ENCODE measurements at regions not wholly inside any gene's neighbourhood (a gene's known extent, or its start where the extent isn't known, plus 50 kb on each side); places are given as distances from the start of the nearest gene placed in this dataset.

- CTCF ChIA-PET = interaction anchor here in 1 of 2 donors (0.6 kb wide), 1 partner anchor 122 kb away, joined by 8 read pairs; no protein-coding TSS in a partner anchor
Observed at GRCh38 chr13:30074955-30075614, 224.7 kb upstream of the UBL3 start.

DNA sequence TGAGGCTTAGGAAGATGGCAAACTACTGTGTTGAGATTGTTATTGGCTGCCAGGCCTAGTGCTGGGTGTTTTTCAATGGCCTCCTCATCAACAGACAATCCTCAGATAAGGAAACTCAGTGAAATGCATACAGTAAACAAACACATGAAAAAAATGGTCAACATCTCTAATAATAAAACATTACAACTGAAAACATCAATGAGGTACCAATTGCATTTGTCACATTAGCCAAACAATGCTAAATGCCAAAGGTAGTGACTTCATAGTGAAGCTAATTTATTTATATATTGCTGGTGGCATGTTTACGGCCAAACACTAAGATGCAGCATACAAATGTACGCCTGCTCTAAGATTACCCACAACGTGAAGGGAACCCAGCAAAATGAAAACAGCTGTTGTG is 224.0 kb upstream of the UBL3 start:
- no peaks in the 10 kb centered on the region for H3K36me3 Mint-ChIP-seq
- no peak overlapping the region for H3K27ac Mint-ChIP-seq
- peaks cover 0 to 3% (median 0%) of the 10 kb centered on the region in 3 donors for H3K4me1 Mint-ChIP-seq
- H3K9me3 Mint-ChIP-seq = no peaks in the 10 kb centered on the region
- no peaks in the 10 kb centered on the region for H3K4me1 ChIP-seq (ENCODE audit: control insufficient read depth in 1 of 2, extremely low read depth in 1 of 2, insufficient read depth in 2 of 2, low read length in 2 of 2)
- no CpG with 5 or more reads among the region's 3 CpGs for WGBS (ENCODE audit: insufficient coverage)
- H3K27me3 ChIP-seq (replicated peaks in 1 of 2; ENCODE audit: control insufficient read depth in 2 of 2, extremely low read depth in 1 of 2, insufficient read depth in 2 of 2, low read length in 1 of 2) = no peaks in the 10 kb centered on the region
- H3K9me3 ChIP-seq = no peaks in the 10 kb centered on the region
- H3K36me3 ChIP-seq (ENCODE audit: control insufficient read depth in 2 of 2, extremely low read depth in 1 of 2, insufficient read depth in 1 of 2, low read length in 1 of 2) = no peaks in the 10 kb centered on the region
- ATAC-seq (replicated peaks in 1 of 4) (no peak), DNase-seq (no peak)
- H3K4me3 Mint-ChIP-seq = no peak overlapping the region
- no peak overlapping the region for H3K27ac ChIP-seq (ENCODE audit: low read length)
- ChIA-PET POLR2A (no interaction called here), CTCF (no interaction called here)
- H3K27me3 Mint-ChIP-seq = no peaks in the 10 kb centered on the region
- no peak overlapping the region for H3K4me3 ChIP-seq (ENCODE audit: control insufficient read depth in 1 of 2, extremely low read depth in 1 of 2, low read length in 1 of 2)

More at GRCh38 chr13:30074955-30075614, 224.7 kb upstream of the UBL3 start:
- Mint-ChIP-seq H3K27ac (no peak overlapping the region), H3K27me3 (no peaks in the 10 kb centered on the region), H3K4me1 (peaks cover 0 to 3% (median 0%) of the 10 kb centered on the region in 3 donors), H3K9me3 (no peaks in the 10 kb centered on the region), H3K4me3 (no peak overlapping the region), H3K36me3 (no peaks in the 10 kb centered on the region)
- no peak for DNase-seq
- Histone ChIP-seq H3K4me1 (ENCODE audit: control insufficient read depth in 1 of 2, extremely low read depth in 1 of 2, insufficient read depth in 2 of 2, low read length in 2 of 2) (no peaks in the 10 kb centered on the region), H3K4me3 (ENCODE audit: control insufficient read depth in 1 of 2, extremely low read depth in 1 of 2, low read length in 1 of 2) (no peak overlapping the region), H3K27ac (ENCODE audit: low read length) (no peak overlapping the region), H3K36me3 (ENCODE audit: control insufficient read depth in 2 of 2, extremely low read depth in 1 of 2, insufficient read depth in 1 of 2, low read length in 1 of 2) (no peaks in the 10 kb centered on the region), H3K27me3 (replicated peaks in 1 of 2; ENCODE audit: control insufficient read depth in 2 of 2, extremely low read depth in 1 of 2, insufficient read depth in 2 of 2, low read length in 1 of 2) (no peaks in the 10 kb centered on the region), H3K9me3 (no peaks in the 10 kb centered on the region)
- POLR2A ChIA-PET = no interaction called here
- 95% methylated on average over 9 of the region's 10 CpGs for WGBS (ENCODE audit: insufficient coverage)
- ATAC-seq (replicated peaks in 1 of 4) = no peak

DNA sequence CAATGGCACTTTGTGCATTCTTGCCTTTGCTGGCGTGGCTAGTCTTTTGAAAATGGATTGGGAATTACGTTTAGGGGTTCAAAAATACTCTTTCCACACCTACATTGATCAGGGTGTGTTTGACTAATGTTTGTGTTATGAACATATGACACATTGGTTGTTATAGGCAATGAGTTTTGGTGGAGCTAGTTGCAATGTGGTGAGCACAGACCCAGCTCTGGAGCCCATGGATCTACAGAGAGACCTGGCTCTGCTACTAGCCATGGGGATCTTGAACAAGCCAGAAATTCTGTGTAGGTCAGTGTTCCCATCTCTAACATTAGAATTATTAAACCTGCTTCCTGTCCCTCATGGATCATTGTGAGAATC is 222.4 kb upstream of the UBL3 start:
- no CpG with 5 or more reads among the region's 2 CpGs for WGBS (ENCODE audit: insufficient coverage)

GRCh38 chr13:30071969-30072817 is 221.8 kb upstream of the UBL3 start:
- CTCF ChIA-PET = no interaction called here
- Mint-ChIP-seq H3K9me3 (no peaks in the 10 kb centered on the region), H3K4me3 (no peak overlapping the region), H3K36me3 (no peaks in the 10 kb centered on the region), H3K27ac (no peak overlapping the region), H3K4me1 (peaks cover 0 to 3% (median 0%) of the 10 kb centered on the region in 3 donors), H3K27me3 (no peaks in the 10 kb centered on the region)
- Histone ChIP-seq H3K4me1 (ENCODE audit: control insufficient read depth in 1 of 2, extremely low read depth in 1 of 2, insufficient read depth in 2 of 2, low read length in 2 of 2) (no peaks in the 10 kb centered on the region), H3K27me3 (replicated peaks in 1 of 2; ENCODE audit: control insufficient read depth in 2 of 2, extremely low read depth in 1 of 2, insufficient read depth in 2 of 2, low read length in 1 of 2) (no peaks in the 10 kb centered on the region), H3K4me3 (ENCODE audit: control insufficient read depth in 1 of 2, extremely low read depth in 1 of 2, low read length in 1 of 2) (no peak overlapping the region), H3K36me3 (ENCODE audit: control insufficient read depth in 2 of 2, extremely low read depth in 1 of 2, insufficient read depth in 1 of 2, low read length in 1 of 2) (no peaks in the 10 kb centered on the region), H3K9me3 (no peaks in the 10 kb centered on the region), H3K27ac (ENCODE audit: low read length) (no peak overlapping the region)
- DNase-seq (no peak), ATAC-seq (replicated peaks in 1 of 4) (no peak)
- 60% methylated on average over 1 of the region's 10 CpGs for WGBS (ENCODE audit: insufficient coverage)
- POLR2A ChIA-PET = no interaction called here

More for the DNA sequence above, 222.4 kb upstream of the UBL3 start:
- Mint-ChIP-seq H3K27me3 (no peaks in the 10 kb centered on the region), H3K4me1 (peaks cover 0 to 3% (median 0%) of the 10 kb centered on the region in 3 donors), H3K9me3 (no peaks in the 10 kb centered on the region), H3K4me3 (no peak overlapping the region), H3K36me3 (no peaks in the 10 kb centered on the region), H3K27ac (no peak overlapping the region)
- Histone ChIP-seq H3K4me3 (ENCODE audit: control insufficient read depth in 1 of 2, extremely low read depth in 1 of 2, low read length in 1 of 2) (no peak overlapping the region), H3K27ac (ENCODE audit: low read length) (no peak overlapping the region), H3K4me1 (ENCODE audit: control insufficient read depth in 1 of 2, extremely low read depth in 1 of 2, insufficient read depth in 2 of 2, low read length in 2 of 2) (no peaks in the 10 kb centered on the region), H3K9me3 (no peaks in the 10 kb centered on the region), H3K27me3 (replicated peaks in 1 of 2; ENCODE audit: control insufficient read depth in 2 of 2, extremely low read depth in 1 of 2, insufficient read depth in 2 of 2, low read length in 1 of 2) (no peaks in the 10 kb centered on the region), H3K36me3 (ENCODE audit: control insufficient read depth in 2 of 2, extremely low read depth in 1 of 2, insufficient read depth in 1 of 2, low read length in 1 of 2) (no peaks in the 10 kb centered on the region)
- no peak for ATAC-seq (replicated peaks in 1 of 4)
- CTCF ChIA-PET = no interaction called here
- DNase-seq = no peak
- POLR2A ChIA-PET = no interaction called here

DNA sequence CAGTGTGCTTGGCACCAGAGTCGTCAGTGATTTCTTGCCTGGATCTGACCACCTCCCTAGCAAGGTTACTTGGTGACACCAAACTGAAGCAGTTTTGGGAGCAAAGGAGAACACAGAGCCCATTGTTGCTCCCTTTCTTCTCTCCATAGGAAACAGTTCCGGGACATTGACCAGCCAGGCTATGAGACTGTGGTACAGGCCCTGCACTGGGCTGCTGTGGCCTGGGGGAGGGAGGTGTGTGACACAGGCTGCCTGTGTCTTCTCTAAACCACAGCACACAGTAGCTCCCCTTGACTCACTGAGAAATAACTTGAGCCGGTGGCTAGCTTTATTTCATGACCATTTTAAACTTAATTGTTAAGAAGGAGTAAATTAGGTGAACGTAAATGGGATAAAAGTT is 214.8 kb upstream of the UBL3 start:
- ATAC-seq (replicated peaks in 1 of 4) = no peak
- Mint-ChIP-seq H3K4me1 (no peaks in the 10 kb centered on the region), H3K27me3 (peaks cover 3 to 5% of the 10 kb centered on the region in 2 donors), H3K36me3 (no peaks in the 10 kb centered on the region), H3K4me3 (no peak overlapping the region), H3K9me3 (no peaks in the 10 kb centered on the region), H3K27ac (no peak overlapping the region)
- Histone ChIP-seq H3K36me3 (ENCODE audit: control insufficient read depth in 2 of 2, extremely low read depth in 1 of 2, insufficient read depth in 1 of 2, low read length in 1 of 2) (no peaks in the 10 kb centered on the region), H3K27me3 (replicated peaks in 1 of 2; ENCODE audit: control insufficient read depth in 2 of 2, extremely low read depth in 1 of 2, insufficient read depth in 2 of 2, low read length in 1 of 2) (no peaks in the 10 kb centered on the region), H3K9me3 (no peaks in the 10 kb centered on the region), H3K4me1 (ENCODE audit: control insufficient read depth in 1 of 2, extremely low read depth in 1 of 2, insufficient read depth in 2 of 2, low read length in 2 of 2) (no peaks in the 10 kb centered on the region), H3K27ac (ENCODE audit: low read length) (no peak overlapping the region), H3K4me3 (ENCODE audit: control insufficient read depth in 1 of 2, extremely low read depth in 1 of 2, low read length in 1 of 2) (no peak overlapping the region)
- ChIA-PET POLR2A (no interaction called here), CTCF (no interaction called here)
- WGBS (ENCODE audit: insufficient coverage) = 94% methylated on average over 1 of the region's 4 CpGs
- DNase-seq = no peak

- WGBS (ENCODE audit: insufficient coverage) = 89% methylated on average over 2 of the region's 3 CpGs
- no peak overlapping the region for H3K4me3 Mint-ChIP-seq
- no peak overlapping the region for H3K4me3 ChIP-seq (ENCODE audit: control insufficient read depth in 1 of 2, extremely low read depth in 1 of 2, low read length in 1 of 2)
- ATAC-seq (replicated peaks in 1 of 4) (no peak), DNase-seq (no peak)
- H3K27me3 ChIP-seq (replicated peaks in 1 of 2; ENCODE audit: control insufficient read depth in 2 of 2, extremely low read depth in 1 of 2, insufficient read depth in 2 of 2, low read length in 1 of 2) = no peaks in the 10 kb centered on the region
- ChIA-PET CTCF (no interaction called here), POLR2A (no interaction called here)
- no peaks in the 10 kb centered on the region for H3K36me3 ChIP-seq (ENCODE audit: control insufficient read depth in 2 of 2, extremely low read depth in 1 of 2, insufficient read depth in 1 of 2, low read length in 1 of 2)
- no peaks in the 10 kb centered on the region for H3K9me3 ChIP-seq
- peaks cover 0 to 5% (median 0%) of the 10 kb centered on the region in 3 donors for H3K9me3 Mint-ChIP-seq
- H3K4me1 Mint-ChIP-seq = no peaks in the 10 kb centered on the region
- H3K27ac Mint-ChIP-seq = no peak overlapping the region
- H3K27me3 Mint-ChIP-seq = peaks cover 5% of the 10 kb centered on the region in 2 donors
- H3K4me1 ChIP-seq (ENCODE audit: control insufficient read depth in 1 of 2, extremely low read depth in 1 of 2, insufficient read depth in 2 of 2, low read length in 2 of 2) = no peaks in the 10 kb centered on the region
- H3K36me3 Mint-ChIP-seq = no peaks in the 10 kb centered on the region
- H3K27ac ChIP-seq (ENCODE audit: low read length) = no peak overlapping the region
Observed at GRCh38 chr13:30063892-30064291, 213.5 kb upstream of the UBL3 start.

Measured in T-cell (primary cell).